Retinal pigment epithelial cell (primary cell): ENCODE measurements at regions not wholly inside any gene's neighbourhood (a gene's known extent, or its start where the extent isn't known, plus 50 kb on each side); places are given as distances from the start of the nearest gene placed in this dataset.

Experiments
- DNase-seq: peaks from one replicate; pipeline ENCODE4 v3.0.0-alpha.2; 2010; ENCODE audit warnings: low read depth
- H3K4me3 ChIP-seq: 2 replicates; pipeline ENCODE4 v1.5.1; 2011; ENCODE audit warnings: mild to moderate bottlenecking, low read length, control low read depth, moderate library complexity
- TF ChIP-seq, protein P1 (sequence below): conservative IDR thresholded peaks from 2 replicates; pipeline ENCODE4 v1.5.1; 2011; ENCODE audit warnings: low read depth, low read length, control low read depth, inconsistent platforms

DNA sequence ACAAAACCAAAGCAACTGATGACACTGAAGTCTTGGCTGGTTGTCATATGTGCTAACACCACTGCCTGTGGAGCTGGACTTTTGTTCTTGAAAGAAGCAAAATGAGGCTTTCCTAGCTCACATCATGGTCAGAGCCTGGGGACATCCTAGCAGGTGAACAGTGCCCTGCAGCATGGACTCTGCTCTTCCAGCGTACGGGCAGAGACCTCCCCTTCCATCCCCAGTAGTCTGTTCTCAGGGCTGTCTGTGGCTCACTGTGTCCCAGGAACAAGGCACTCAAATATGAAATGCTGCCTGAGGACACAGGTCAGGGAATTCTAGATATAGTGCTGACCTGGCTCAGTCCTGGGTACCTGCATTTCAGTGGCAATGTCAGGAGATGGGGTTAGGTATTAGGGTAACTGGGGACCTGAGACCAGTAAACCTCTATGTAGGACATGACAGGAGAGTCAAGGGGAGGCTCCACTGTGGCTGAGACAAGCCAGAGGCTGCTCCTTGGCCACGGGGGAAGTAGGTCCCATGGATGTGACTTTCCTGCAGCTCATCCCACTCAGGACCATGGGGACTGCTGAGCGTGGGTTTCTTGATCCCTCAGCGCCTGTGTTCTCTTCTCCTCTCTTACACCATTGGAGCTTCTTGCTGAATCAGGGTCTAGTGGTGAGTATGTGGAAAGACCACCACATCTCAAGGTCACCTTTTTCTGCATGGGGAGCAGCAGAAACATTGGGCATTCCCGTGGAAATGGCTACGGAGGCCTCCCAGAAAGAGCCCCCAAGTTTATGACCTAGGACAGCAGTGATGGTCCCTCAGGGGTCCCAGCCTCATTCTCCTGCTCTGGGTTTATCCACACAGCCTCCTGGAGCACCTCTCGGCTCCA is 80.1 kb downstream of the ZNF280B start:
- no peak for DNase-seq
- TF ChIP-seq, protein P1, sequence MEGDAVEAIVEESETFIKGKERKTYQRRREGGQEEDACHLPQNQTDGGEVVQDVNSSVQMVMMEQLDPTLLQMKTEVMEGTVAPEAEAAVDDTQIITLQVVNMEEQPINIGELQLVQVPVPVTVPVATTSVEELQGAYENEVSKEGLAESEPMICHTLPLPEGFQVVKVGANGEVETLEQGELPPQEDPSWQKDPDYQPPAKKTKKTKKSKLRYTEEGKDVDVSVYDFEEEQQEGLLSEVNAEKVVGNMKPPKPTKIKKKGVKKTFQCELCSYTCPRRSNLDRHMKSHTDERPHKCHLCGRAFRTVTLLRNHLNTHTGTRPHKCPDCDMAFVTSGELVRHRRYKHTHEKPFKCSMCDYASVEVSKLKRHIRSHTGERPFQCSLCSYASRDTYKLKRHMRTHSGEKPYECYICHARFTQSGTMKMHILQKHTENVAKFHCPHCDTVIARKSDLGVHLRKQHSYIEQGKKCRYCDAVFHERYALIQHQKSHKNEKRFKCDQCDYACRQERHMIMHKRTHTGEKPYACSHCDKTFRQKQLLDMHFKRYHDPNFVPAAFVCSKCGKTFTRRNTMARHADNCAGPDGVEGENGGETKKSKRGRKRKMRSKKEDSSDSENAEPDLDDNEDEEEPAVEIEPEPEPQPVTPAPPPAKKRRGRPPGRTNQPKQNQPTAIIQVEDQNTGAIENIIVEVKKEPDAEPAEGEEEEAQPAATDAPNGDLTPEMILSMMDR, result no peak
- no peak overlapping the region for H3K4me3 ChIP-seq

DNA sequence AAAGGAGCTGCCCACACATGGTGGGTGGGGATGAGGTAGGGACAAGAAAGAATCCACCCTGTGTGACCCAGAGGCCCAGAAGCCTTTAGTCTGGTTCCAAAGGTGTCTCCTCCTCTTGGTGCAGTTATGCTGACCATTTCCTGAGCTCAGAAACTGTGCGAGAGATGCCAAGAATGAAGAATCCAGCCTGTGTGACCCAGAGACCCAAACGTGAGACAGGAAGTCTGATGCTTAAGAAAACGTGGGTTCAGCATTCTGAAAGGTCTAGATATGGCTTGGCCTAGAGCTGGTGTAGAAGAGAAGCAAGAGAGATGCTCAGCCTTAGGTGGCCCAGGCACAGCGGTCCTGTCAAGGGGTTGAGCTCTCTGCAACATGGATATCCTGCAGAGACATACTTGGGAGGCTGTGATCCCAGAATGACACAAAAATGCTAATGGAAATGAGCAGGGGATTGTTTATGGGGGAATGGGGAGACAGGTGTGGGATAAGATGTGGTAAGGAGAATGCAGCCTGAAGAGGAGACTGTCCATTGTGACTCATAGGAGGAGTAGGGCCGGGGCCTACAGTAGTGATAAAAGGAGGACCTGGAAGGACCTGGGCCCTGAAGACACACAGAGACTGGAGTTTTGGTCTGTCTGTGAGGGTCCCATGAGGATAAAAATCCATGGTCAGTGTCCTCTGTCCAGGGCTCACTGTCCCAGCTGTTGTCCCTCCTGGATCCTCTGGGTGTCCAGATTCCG is 79.0 kb downstream of the ZNF280B start:
- TF ChIP-seq, protein P1, result no peak
- no peak for DNase-seq

DNA sequence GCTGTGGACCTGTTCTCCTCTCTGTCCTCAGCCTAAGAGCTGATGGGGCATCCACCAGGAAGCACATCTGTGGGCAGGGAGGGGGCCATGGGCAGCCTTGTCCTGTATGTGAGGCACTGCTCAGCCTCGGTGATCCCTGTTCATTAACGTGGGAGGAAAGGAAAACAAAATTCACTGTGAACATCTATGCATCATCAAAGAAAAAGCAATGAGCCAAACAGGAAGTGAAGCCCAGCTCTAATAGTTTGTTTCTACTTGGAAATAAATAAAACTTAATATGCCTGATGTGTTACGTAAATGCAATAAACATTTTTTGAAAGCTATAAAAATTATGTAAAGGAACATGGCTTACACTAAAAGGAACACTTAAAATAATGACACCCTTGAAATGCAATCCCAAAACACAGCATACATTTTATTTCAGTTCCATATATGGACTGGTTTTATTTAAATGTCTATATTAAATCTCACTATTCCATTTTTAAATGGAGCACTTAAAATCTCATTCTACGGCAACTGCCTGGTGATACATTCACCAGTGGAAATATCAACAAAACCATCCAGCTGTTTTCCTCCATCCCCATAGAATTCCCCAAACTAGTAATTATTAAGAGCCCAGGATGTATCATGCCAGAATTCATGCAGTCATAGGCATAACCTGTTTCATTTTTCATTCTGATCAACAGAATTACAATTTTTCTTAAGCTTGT is 78.3 kb downstream of the ZNF280B start:
- TF ChIP-seq, protein P1, result no peak
- no peak overlapping the region for H3K4me3 ChIP-seq
- DNase-seq, result no peak

More for the DNA sequence above, 79.0 kb downstream of the ZNF280B start:
- H3K4me3 ChIP-seq, result no peak overlapping the region

DNA sequence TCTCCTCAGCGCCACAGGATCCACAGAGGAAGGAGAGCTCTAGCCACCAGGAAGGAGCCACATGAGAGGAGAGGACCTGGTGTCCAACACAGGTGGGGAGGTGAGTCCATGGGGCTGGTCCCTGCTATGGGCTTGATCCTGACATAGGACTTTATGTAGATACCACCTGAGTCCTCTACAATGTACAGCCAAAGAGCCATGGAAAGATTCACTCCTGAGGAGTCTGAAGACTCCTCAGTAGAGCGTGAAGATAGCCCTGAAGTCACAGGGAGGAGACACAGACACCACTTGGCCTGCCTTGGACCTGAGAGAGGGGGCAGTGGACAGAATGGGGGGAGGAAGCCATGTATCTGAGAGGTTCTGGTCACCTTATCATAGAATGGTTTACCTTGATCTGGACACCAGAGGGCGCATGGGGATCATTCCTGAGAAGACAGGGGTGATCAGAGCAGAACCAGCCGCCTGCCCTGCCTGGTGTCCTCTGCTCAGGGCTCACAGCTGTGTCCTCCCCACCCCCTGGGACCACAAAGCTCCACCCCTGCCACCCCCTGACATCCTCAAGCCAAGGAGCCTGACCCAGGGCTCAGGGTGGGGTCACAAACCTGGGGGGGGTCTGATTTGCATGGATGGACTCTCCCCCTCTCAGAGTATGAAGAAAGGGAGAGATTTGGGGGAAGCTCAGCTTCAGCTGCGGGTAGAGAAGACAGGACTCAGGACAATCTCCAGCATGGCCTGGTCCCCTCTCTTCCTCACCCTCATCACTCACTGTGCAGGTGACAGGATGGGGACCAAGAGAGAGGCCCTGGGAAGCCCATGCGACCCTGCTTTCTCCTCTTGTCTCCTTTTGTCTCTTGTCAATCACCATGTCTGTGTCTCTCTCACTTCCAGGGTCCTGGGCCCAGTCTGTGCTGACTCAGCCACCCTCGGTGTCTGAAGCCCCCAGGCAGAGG is 77.0 kb downstream of the ZNF280B start:
- TF ChIP-seq, protein P1, result peak; percentile 80
- no peak for DNase-seq
- no peak overlapping the region for H3K4me3 ChIP-seq

DNA sequence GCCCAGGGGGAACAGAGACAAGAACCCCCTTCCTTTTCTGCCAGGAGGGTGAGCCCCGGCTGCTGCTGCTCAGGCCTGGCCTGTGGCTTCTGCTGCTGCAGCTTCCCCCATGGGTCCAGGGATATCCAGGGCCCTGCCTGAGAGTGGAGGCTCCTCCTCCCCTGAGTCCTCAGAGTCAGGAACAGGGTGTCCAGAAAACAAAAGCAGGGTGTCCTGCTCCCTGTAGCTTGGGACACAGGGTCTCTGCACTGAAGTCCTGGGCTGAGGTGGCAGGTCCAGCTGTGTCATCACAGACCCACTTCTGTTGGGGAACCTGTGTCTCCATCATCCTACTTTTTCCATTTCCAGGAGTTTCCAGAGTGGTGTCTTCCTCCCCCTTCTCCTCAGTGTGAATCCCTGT is 76.1 kb downstream of the ZNF280B start:
- TF ChIP-seq, protein P1, result no peak
- H3K4me3 ChIP-seq, result no peak overlapping the region
- DNase-seq, result no peak

DNA sequence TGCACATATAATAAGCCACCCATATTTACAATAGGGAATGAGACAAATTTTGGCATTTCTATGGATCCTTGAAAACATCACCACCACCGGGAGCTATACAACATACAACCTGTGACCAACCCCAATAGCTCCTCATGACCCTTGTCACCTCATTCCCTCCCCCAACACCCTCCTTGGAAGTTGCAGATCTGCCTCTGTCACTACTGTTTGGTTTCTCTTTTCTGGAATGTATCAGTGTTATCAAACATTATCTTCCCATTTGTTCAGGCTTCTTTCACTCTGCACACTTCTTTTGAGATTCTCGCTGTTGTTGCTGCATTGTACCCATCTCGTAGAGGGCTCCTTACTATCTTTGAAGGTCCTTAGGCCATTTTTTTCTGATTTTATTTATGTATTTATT is 75.6 kb downstream of the ZNF280B start:
- DNase-seq, result no peak
- TF ChIP-seq, protein P1, result no peak
- no peak overlapping the region for H3K4me3 ChIP-seq
